SK-N-SH (cell line): ENCODE measurements at regions not wholly inside any gene's neighbourhood (a gene's known extent, or its start where the extent isn't known, plus 50 kb on each side); places are given as distances from the start of the nearest gene placed in this dataset.
A peak's percentile ranks its signal among the peaks of the same experiment; 100 is the strongest.

Experiments used
- CTCF ChIA-PET: fragments of 300-600, 350-600 bp; formaldehyde crosslinking; extraction: SDS; loops from one replicate; lab custom pipeline; 2021; lab: Yijun Ruan, JAX
- POLR2A ChIA-PET: fragments of 350-600 bp; sonication (Branson Sonifier 250); formaldehyde crosslinking; extraction: SDS; loops from one replicate; lab custom pipeline; 2020; ENCODE audit warnings: antibody characterized with exemption, inconsistent platforms; lab: Yijun Ruan, JAX
- DNase-seq: peaks from one replicate; pipeline ENCODE4 v3.0.0; 2012
- H2AFZ ChIP-seq: fragments of 200-600 bp; sonication (generic); 2 replicates; pipeline ENCODE4 v1.8.1; 2016; ENCODE audit warnings: antibody characterized with exemption, mild to moderate bottlenecking, low read depth
- H3F3A ChIP-seq: fragments of 200-600 bp; sonication (generic); replicated peaks from 2 replicates; pipeline ENCODE3; 2016; ENCODE audit warnings: antibody characterized with exemption, mild to moderate bottlenecking; ENCODE audit not compliant: insufficient read depth
- H3K27ac ChIP-seq, 2 experiments: fragments of 200-500 bp in 1 of 2; fragments of 200-600 bp in 1 of 2; sonication (Bioruptor generic) in 1 of 2; sonication (generic), shearing (Covaris generic) in 1 of 2; 2 replicates each; pipeline versions ENCODE4 v1.5.1 to v1.6.1; 2014 to 2016; ENCODE audit warnings: low read depth in 2 of 2, inconsistent platforms in 1 of 2, low read length in 1 of 2, mild to moderate bottlenecking in 1 of 2, mixed read lengths in 1 of 2
- H3K27me3 ChIP-seq: fragments of 200-600 bp; sonication (generic), shearing (Covaris generic); 2 replicates; pipeline ENCODE4 v1.6.1; 2016; ENCODE audit warnings: mixed run types; ENCODE audit not compliant: insufficient read depth
- H3K36me3 ChIP-seq, 2 experiments: fragments of 200-500 bp in 1 of 2; fragments of 200-600 bp in 1 of 2; sonication (Bioruptor generic) in 1 of 2; sonication (generic) in 1 of 2; replicated peaks in 1 of 2; 2 replicates each; pipeline versions ENCODE3 to v1.5.1; 2014 to 2016; ENCODE audit warnings: low read length in 1 of 2, mild to moderate bottlenecking in 1 of 2; ENCODE audit not compliant: insufficient read depth in 2 of 2, control insufficient read depth in 1 of 2
- H3K4me1 ChIP-seq, 2 experiments: fragments of 200-500 bp in 1 of 2; fragments of 200-600 bp in 1 of 2; sonication (Bioruptor generic) in 1 of 2; sonication (generic), shearing (Covaris generic) in 1 of 2; 2 replicates each; pipeline versions ENCODE4 v1.5.1 to v1.6.1; 2014 to 2016; ENCODE audit warnings: low read depth in 1 of 2, low read length in 1 of 2, mixed run types in 1 of 2; ENCODE audit not compliant: insufficient read depth in 2 of 2, control insufficient read depth in 1 of 2
- H3K4me2 ChIP-seq: fragments of 200-600 bp; sonication (generic), shearing (Covaris generic); 2 replicates; pipeline ENCODE4 v1.6.1; 2017; ENCODE audit warnings: mixed run types
- H3K4me3 ChIP-seq, 2 experiments: fragments of 200-500 bp in 1 of 2; fragments of 200-600 bp in 1 of 2; sonication (Bioruptor generic) in 1 of 2; sonication (generic), shearing (Covaris generic) in 1 of 2; 2 replicates each; pipeline versions ENCODE4 v1.5.1 to v1.8.1; 2014 to 2016; ENCODE audit warnings: low read depth in 2 of 2, inconsistent platforms in 1 of 2, low read length in 1 of 2, mild to moderate bottlenecking in 1 of 2, mixed read lengths in 1 of 2, moderate library complexity in 1 of 2
- H3K79me2 ChIP-seq: fragments of 200-600 bp; sonication (generic); 2 replicates; pipeline ENCODE4 v1.8.1; 2017; ENCODE audit warnings: mild to moderate bottlenecking; ENCODE audit not compliant: insufficient read depth
- H3K9ac ChIP-seq: fragments of 200-600 bp; sonication (generic); 2 replicates; pipeline ENCODE4 v1.6.1; 2017; ENCODE audit warnings: mixed run types
- H3K9me2 ChIP-seq: fragments of 200-600 bp; sonication (generic); 2 replicates; pipeline ENCODE4 v1.6.1; 2017; ENCODE audit warnings: mixed run types
- H3K9me3 ChIP-seq: fragments of 200-600 bp; sonication (generic); 2 replicates; pipeline ENCODE4 v1.6.1; 2017; ENCODE audit warnings: mixed run types, mild to moderate bottlenecking, moderate library complexity
- H4K20me1 ChIP-seq: fragments of 200-600 bp; sonication (generic); 2 replicates; pipeline ENCODE4 v1.6.1; 2017; ENCODE audit warnings: mild to moderate bottlenecking, mixed run types; ENCODE audit not compliant: insufficient read depth
- ELF1 ChIP-seq: IDR thresholded peaks from 2 replicates; pipeline ENCODE4 v1.4.0; 2012
- EP300 ChIP-seq, 2 experiments: IDR thresholded peaks; 2 replicates each; pipeline versions ENCODE4 v1.4.0 to v1.6.1; 2012; ENCODE audit warnings: borderline replicate concordance in 1 of 2, low read depth in 1 of 2, low read length in 1 of 2
- FOSL2 ChIP-seq: IDR thresholded peaks from 2 replicates; pipeline ENCODE4 v1.4.0; 2012; ENCODE audit warnings: low read depth, mild to moderate bottlenecking, moderate library complexity, borderline replicate concordance
- JUND ChIP-seq: IDR thresholded peaks from 2 replicates; pipeline ENCODE4 v1.4.0; 2012
- MEF2A ChIP-seq: IDR thresholded peaks from 2 replicates; pipeline ENCODE4 v1.4.0; 2012; ENCODE audit warnings: low read depth, borderline replicate concordance
- MXI1 ChIP-seq: IDR thresholded peaks from 2 replicates; pipeline ENCODE4 v1.6.1; 2012; ENCODE audit warnings: mild to moderate bottlenecking, low read depth, low read length, improper control_type of control experiment
- NFIC ChIP-seq: IDR thresholded peaks from 2 replicates; pipeline ENCODE4 v1.4.0; 2012; ENCODE audit warnings: borderline replicate concordance
- PBX3 ChIP-seq: IDR thresholded peaks from 2 replicates; pipeline ENCODE4; 2012
- RXRA ChIP-seq: IDR thresholded peaks from 2 replicates; pipeline ENCODE4 v1.4.0; 2012; ENCODE audit warnings: low read depth, mild to moderate bottlenecking, borderline replicate concordance
- SIN3A ChIP-seq: IDR thresholded peaks from 2 replicates; pipeline ENCODE4 v1.6.1; 2012; ENCODE audit warnings: low read depth, mild to moderate bottlenecking, low read length, moderate library complexity, borderline replicate concordance
- SMC3 ChIP-seq: IDR thresholded peaks from 2 replicates; pipeline ENCODE4 v1.6.1; 2012; ENCODE audit warnings: low read depth, low read length, improper control_type of control experiment
- TCF12 ChIP-seq: IDR thresholded peaks from 2 replicates; pipeline ENCODE4 v1.4.0; 2012
- TEAD4 ChIP-seq: IDR thresholded peaks from 2 replicates; pipeline ENCODE4 v1.4.0; 2012; ENCODE audit warnings: mild to moderate bottlenecking, borderline replicate concordance; ENCODE audit not compliant: insufficient read depth
- ZBTB33 ChIP-seq: IDR thresholded peaks from 2 replicates; pipeline ENCODE4 v1.4.0; 2012; ENCODE audit warnings: low read depth, borderline replicate concordance
- WGBS: methylation state at CpG from one replicate; pipeline ENCODE4 v1.1.6; 2017; ENCODE audit warnings: low lambda C conversion rate; 5-methylcytosine and 5-hydroxymethylcytosine counted together
- TF ChIP-seq, protein P1 (sequence below): IDR thresholded peaks from 2 replicates; pipeline ENCODE4 v1.4.0; 2012; ENCODE audit warnings: low read depth
- TF ChIP-seq, protein P2 (sequence below): IDR thresholded peaks from 2 replicates; pipeline ENCODE4 v1.6.1; 2012; ENCODE audit warnings: mild to moderate bottlenecking, low read depth, low read length, moderate library complexity

DNA sequence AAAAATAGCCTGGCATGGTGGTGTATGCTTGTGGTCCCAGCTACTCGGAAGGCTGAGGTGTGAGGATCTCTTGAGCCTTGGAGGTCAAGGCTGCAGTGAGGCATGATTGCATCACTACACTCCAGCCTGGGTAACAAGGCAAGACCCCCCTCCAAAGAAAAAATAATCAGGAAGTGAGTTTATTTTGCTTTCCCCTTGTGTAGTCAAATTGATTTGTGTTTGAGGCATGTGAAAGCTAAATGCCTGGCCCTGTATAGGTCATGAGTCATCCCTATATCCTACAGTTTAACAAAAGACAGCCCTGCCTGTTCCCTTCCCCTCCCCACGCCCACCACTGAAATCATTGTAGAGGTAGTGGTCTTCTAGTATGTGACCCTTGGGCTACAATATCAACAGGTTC, 241.4 kb upstream of the JUN start:
- POLR2A ChIA-PET, result no interaction called here
- no peaks in the 10 kb centered on the region for H3K9me3 ChIP-seq
- TF ChIP-seq EP300 (IDR thresholded peaks at IDR 0.05; ENCODE audit: borderline replicate concordance in 1 of 2, low read depth in 1 of 2, low read length in 1 of 2), result peak in 1 of 2 experiments; percentile 88; a peak in 2 of 4 replicates
- TF ChIP-seq NFIC, result peak; percentile 72; the same call in 1 of the 2 replicates
- TF ChIP-seq, protein P1, sequence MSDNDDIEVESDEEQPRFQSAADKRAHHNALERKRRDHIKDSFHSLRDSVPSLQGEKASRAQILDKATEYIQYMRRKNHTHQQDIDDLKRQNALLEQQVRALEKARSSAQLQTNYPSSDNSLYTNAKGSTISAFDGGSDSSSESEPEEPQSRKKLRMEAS, result peak; percentile 29
- TF ChIP-seq JUND, result peak; percentile 82
- 0 out of 2 replicates have a peak, but pooled peaks have one; percentile 48 for TF ChIP-seq ZBTB33
- peak; percentile 76 for TF ChIP-seq RXRA
- TF ChIP-seq SMC3, result no peak
- TF ChIP-seq ELF1, result peak; percentile 34; the same call in 1 of the 2 replicates
- TF ChIP-seq TCF12, result peak; percentile 88
- TF ChIP-seq SIN3A, result no peak
- TF ChIP-seq MEF2A, result no peak
- peak; percentile 46; the same call in 1 of the 2 replicates for TF ChIP-seq TEAD4
- TF ChIP-seq PBX3, result peak; percentile 93
- TF ChIP-seq FOSL2, result peak; percentile 76
- TF ChIP-seq, protein P2, sequence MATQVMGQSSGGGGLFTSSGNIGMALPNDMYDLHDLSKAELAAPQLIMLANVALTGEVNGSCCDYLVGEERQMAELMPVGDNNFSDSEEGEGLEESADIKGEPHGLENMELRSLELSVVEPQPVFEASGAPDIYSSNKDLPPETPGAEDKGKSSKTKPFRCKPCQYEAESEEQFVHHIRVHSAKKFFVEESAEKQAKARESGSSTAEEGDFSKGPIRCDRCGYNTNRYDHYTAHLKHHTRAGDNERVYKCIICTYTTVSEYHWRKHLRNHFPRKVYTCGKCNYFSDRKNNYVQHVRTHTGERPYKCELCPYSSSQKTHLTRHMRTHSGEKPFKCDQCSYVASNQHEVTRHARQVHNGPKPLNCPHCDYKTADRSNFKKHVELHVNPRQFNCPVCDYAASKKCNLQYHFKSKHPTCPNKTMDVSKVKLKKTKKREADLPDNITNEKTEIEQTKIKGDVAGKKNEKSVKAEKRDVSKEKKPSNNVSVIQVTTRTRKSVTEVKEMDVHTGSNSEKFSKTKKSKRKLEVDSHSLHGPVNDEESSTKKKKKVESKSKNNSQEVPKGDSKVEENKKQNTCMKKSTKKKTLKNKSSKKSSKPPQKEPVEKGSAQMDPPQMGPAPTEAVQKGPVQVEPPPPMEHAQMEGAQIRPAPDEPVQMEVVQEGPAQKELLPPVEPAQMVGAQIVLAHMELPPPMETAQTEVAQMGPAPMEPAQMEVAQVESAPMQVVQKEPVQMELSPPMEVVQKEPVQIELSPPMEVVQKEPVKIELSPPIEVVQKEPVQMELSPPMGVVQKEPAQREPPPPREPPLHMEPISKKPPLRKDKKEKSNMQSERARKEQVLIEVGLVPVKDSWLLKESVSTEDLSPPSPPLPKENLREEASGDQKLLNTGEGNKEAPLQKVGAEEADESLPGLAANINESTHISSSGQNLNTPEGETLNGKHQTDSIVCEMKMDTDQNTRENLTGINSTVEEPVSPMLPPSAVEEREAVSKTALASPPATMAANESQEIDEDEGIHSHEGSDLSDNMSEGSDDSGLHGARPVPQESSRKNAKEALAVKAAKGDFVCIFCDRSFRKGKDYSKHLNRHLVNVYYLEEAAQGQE, result no peak
- no peak for TF ChIP-seq MXI1
- TF ChIP-seq, all 33 proteins: peak for 11
- CTCF ChIA-PET, result interaction anchor here (0.6 to 0.9 kb wide), 3 partner anchors 9 to 183 kb away, joined by 3 read pairs; no protein-coding TSS in a partner anchor
- Histone ChIP-seq H3K27ac (peak overlapping the region; percentile 50 to 99; a peak in 3 of 4 replicates), H3F3A (peaks cover 42% of the 10 kb centered on the region), H3K36me3 (no peaks in the 10 kb centered on the region), H3K4me2 (peak overlapping the region; percentile 54; the same call in 1 of the 2 replicates), H3K79me2 (peaks cover 37% of the 10 kb centered on the region), H3K9ac (peak overlapping the region; percentile 59), H3K4me1 (peaks cover 0 to 42% of the 10 kb centered on the region in 2 experiments; a peak in 3 of 4 replicates), H3K9me2 (no peaks in the 10 kb centered on the region), H4K20me1 (no peaks in the 10 kb centered on the region), H3K4me3 (no peak overlapping the region), H2AFZ (peak overlapping the region; percentile 39), H3K27me3 (no peaks in the 10 kb centered on the region)
- DNase-seq, result no peak
- WGBS, result 45% methylated on average over 2 of the region's 2 CpGs
